T-cell (primary cell): ENCODE measurements at regions not wholly inside any gene's neighbourhood (a gene's known extent, or its start where the extent isn't known, plus 50 kb on each side); places are given as distances from the start of the nearest gene placed in this dataset.

ENCODE experiments used
- ATAC-seq, 4 experiments: fragments of 200-7000 bp in 3 of 4; fragments of 150-1000 bp in 1 of 4; cut with Tn5 transposase; replicated peaks in 1 of 4; 1 replicate in 3 of 4; 2 replicates in 1 of 4; pipeline ENCODE4 v1.10.0; 2021; ENCODE audit warnings: moderate library complexity in 3 of 4, mild to moderate bottlenecking in 2 of 4, moderate number of reproducible peaks in 1 of 4
- CTCF ChIA-PET, 2 donors: fragments of 300-600 bp; sonication (Branson Sonifier 250); formaldehyde crosslinking; loops; one replicate each; lab custom pipeline; 2022; ENCODE audit warnings: antibody characterized with exemption in 2 of 2; lab: Charles Lee
- POLR2A ChIA-PET, 2 donors: fragments of 300-600 bp; sonication (Branson Sonifier 250); formaldehyde crosslinking; loops; one replicate each; lab custom pipeline; 2022; ENCODE audit warnings: antibody characterized with exemption in 2 of 2; lab: Charles Lee
- DNase-seq, 35 experiments: peaks; one replicate each; pipeline versions ENCODE4 v3.0.0 to v3.0.0-alpha.2; 2013 to 2023
- H3K27ac ChIP-seq: one replicate; pipeline ENCODE4 v1.5.1; 2013; ENCODE audit warnings: low read length
- H3K27me3 ChIP-seq, 2 experiments: replicated peaks in 1 of 2; 1 replicate in 1 of 2; 2 replicates in 1 of 2; pipeline versions ENCODE4 v1.6.1 to v1.7.0; 2013; ENCODE audit warnings: low read length in 1 of 2, mixed read lengths in 1 of 2; ENCODE audit not compliant: control insufficient read depth in 2 of 2, insufficient read depth in 2 of 2; ENCODE audit errors: extremely low read depth in 1 of 2
- H3K36me3 ChIP-seq, 2 donors: 1 replicate in 1 of 2; 2 replicates in 1 of 2; pipeline versions ENCODE4 v1.6.1 to v1.7.0; 2013; ENCODE audit warnings: low read length in 1 of 2; ENCODE audit not compliant: control insufficient read depth in 2 of 2, insufficient read depth in 1 of 2; ENCODE audit errors: extremely low read depth in 1 of 2
- H3K4me1 ChIP-seq, 2 experiments: 1 replicate in 1 of 2; 2 replicates in 1 of 2; pipeline versions ENCODE4 v1.6.1 to v1.7.0; 2013; ENCODE audit warnings: low read length in 2 of 2, mixed read lengths in 1 of 2; ENCODE audit not compliant: insufficient read depth in 2 of 2, control insufficient read depth in 1 of 2; ENCODE audit errors: extremely low read depth in 1 of 2
- H3K4me3 ChIP-seq, 2 donors: 1 replicate in 1 of 2; 2 replicates in 1 of 2; pipeline versions ENCODE4 v1.5.1 to v1.7.0; 2013; ENCODE audit warnings: mild to moderate bottlenecking in 2 of 2, low read length in 1 of 2, moderate library complexity in 1 of 2; ENCODE audit not compliant: control insufficient read depth in 1 of 2; ENCODE audit errors: extremely low read depth in 1 of 2
- H3K9me3 ChIP-seq: 2 replicates; pipeline ENCODE4 v1.7.0; 2013
- H3K27ac Mint-ChIP-seq, 2 donors: one replicate each; pipeline ENCODE4 v1.8.0; 2020 to 2021; ENCODE audit warnings: mild to moderate bottlenecking in 2 of 2, mixed read lengths in 2 of 2
- H3K27me3 Mint-ChIP-seq, 2 donors: one replicate each; pipeline ENCODE4 v1.8.0; 2021 to 2022; ENCODE audit warnings: mixed read lengths in 2 of 2
- H3K36me3 Mint-ChIP-seq: one replicate; pipeline ENCODE4 v1.8.0; 2021; ENCODE audit warnings: mixed read lengths
- H3K4me1 Mint-ChIP-seq, 3 donors: one replicate each; pipeline ENCODE4 v1.8.0; 2020 to 2022; ENCODE audit warnings: mixed read lengths in 3 of 3, mild to moderate bottlenecking in 1 of 3
- H3K4me3 Mint-ChIP-seq, 3 donors: one replicate each; pipeline ENCODE4 v1.8.0; 2020 to 2022; ENCODE audit warnings: mild to moderate bottlenecking in 3 of 3, mixed read lengths in 3 of 3, moderate library complexity in 3 of 3
- H3K9me3 Mint-ChIP-seq, 3 donors: one replicate each; pipeline ENCODE4 v1.8.0; 2020 to 2022; ENCODE audit warnings: mixed read lengths in 3 of 3
- WGBS: methylation state at CpG from one replicate; pipeline ENCODE4 v1.1.5; 2013; ENCODE audit warnings: missing lambda C conversion rate; ENCODE audit not compliant: insufficient coverage; 5-methylcytosine and 5-hydroxymethylcytosine counted together

GRCh38 chr10:47245731-47246350 lies 54.2 kb upstream of the GDF10 start:
- no peaks in the 10 kb centered on the region for H3K27me3 Mint-ChIP-seq
- CTCF ChIA-PET, result no interaction called here
- 98% methylated on average over 4 of the region's 6 CpGs for WGBS
- Histone ChIP-seq H3K27ac (no peak overlapping the region), H3K4me1 (peaks cover 0 to 6% of the 10 kb centered on the region in 2 experiments), H3K4me3 (no peak overlapping the region), H3K36me3 (no peaks in the 10 kb centered on the region), H3K27me3 (peaks cover 0 to 10% of the 10 kb centered on the region in 2 experiments), H3K9me3 (no peaks in the 10 kb centered on the region)
- no peaks in the 10 kb centered on the region for H3K36me3 Mint-ChIP-seq
- peaks cover 12 to 30% (median 14%) of the 10 kb centered on the region in 3 donors for H3K4me1 Mint-ChIP-seq
- no peak overlapping the region for H3K27ac Mint-ChIP-seq
- DNase-seq (no peak), ATAC-seq (no peak)
- no peaks in the 10 kb centered on the region for H3K9me3 Mint-ChIP-seq
- H3K4me3 Mint-ChIP-seq, result no peak overlapping the region
- POLR2A ChIA-PET, result no interaction called here

DNA sequence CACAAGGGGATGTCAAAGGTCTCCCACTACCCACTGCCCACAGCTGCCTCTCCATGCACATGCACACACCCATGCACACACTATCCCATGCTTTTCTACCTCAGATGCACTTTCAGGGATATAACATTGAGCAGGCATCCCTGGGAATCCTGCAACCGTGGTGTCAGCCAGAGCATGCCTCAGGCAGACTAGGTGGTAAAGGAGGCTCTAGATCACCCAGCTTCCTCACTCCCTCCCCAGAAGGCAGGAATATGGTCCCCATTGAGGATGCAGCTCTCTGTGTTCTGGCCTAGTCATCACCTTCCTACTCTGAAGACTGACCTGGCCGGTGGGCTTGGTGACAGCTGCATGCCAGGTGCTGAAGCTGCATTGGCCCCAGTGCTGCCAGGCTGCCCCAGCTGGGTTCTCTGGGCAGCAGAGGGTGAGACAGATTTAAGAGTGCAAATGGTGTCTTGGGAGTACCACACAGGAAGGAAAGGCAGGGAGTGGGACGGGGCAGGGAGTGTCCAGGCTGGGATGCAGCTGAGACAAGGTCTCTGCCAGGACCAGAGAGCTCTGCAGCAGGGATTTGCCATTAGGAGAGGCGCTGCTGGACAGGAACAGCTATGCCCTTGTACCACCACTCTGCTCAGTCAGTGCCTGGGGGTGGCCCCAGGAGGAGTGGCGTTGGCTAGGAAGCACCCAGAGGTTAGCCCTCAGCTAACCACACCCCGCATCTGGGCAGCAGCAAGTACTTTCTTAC lies 53.4 kb upstream of the GDF10 start:
- ChIA-PET CTCF (no interaction called here), POLR2A (no interaction called here)
- no peaks in the 10 kb centered on the region for H3K9me3 Mint-ChIP-seq
- WGBS, result 86% methylated on average over 5 of the region's 6 CpGs
- no peaks in the 10 kb centered on the region for H3K36me3 Mint-ChIP-seq
- DNase-seq (no peak), ATAC-seq (no peak)
- H3K4me3 Mint-ChIP-seq, result no peak overlapping the region
- H3K4me3 ChIP-seq, result no peak overlapping the region
- H3K27ac ChIP-seq, result no peak overlapping the region
- H3K9me3 ChIP-seq, result no peaks in the 10 kb centered on the region
- no peaks in the 10 kb centered on the region for H3K27me3 Mint-ChIP-seq
- peaks cover 0 to 6% of the 10 kb centered on the region in 2 experiments for H3K4me1 ChIP-seq
- peaks cover 0 to 7% of the 10 kb centered on the region in 2 experiments for H3K27me3 ChIP-seq
- H3K27ac Mint-ChIP-seq, result no peak overlapping the region
- no peaks in the 10 kb centered on the region for H3K36me3 ChIP-seq
- H3K4me1 Mint-ChIP-seq, result peaks cover 15 to 36% (median 17%) of the 10 kb centered on the region in 3 donors

DNA sequence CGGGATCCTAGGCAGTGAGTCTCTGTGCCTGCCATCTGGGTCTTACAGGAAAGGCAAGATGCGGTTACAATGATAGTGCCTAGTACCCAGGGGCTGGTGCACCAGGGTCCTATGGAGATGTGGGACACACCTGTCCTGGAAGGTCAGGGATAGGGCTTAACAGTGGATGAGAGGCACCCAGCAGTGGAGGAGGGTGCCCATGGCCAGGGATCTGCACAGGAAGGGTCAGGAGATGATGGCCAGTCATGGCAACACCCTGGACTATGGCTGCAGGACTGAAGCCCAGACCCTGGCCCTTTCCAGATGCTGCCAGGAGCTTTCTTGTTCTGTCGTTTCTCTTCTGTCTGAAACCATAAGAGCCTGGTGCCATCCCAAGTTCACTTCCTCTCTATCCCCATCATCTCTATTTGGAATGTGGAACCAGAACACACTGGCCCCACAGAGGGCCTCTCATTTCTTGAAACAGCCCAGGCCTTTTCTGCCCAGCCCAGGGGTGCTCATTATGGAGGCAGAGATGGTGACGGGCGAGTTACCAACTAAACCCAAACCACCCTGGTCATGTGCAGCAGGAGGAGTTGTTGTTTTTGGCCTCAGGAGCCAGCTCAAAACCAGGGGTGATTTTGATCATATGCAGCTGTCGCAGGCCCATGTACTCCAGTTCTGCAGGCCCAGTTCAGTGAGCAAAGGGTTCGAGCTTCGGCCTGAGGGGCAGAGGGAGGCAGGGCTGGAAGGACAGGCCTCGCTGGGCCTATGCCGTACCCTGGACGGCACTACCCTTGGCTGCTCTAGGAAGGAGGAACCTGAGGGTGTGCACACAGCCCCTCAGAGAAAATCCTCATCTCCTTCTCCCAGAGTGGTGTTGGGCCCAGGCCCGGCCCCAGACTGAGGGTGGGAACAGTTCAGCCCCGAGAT lies 52.6 kb upstream of the GDF10 start:
- Mint-ChIP-seq H3K4me1 (peaks cover 14 to 35% (median 16%) of the 10 kb centered on the region in 3 donors), H3K4me3 (no peak overlapping the region), H3K9me3 (no peaks in the 10 kb centered on the region), H3K27me3 (no peaks in the 10 kb centered on the region), H3K36me3 (no peaks in the 10 kb centered on the region), H3K27ac (no peak overlapping the region)
- H3K4me1 ChIP-seq, result peaks cover 0 to 6% of the 10 kb centered on the region in 2 experiments
- H3K27ac ChIP-seq, result no peak overlapping the region
- no peak for ATAC-seq
- POLR2A ChIA-PET, result interaction anchor here in 1 of 2 donors (1.1 kb wide), 1 partner anchor 13 kb away, joined by 5 read pairs; no protein-coding TSS in a partner anchor
- no peaks in the 10 kb centered on the region for H3K9me3 ChIP-seq
- CTCF ChIA-PET, result no interaction called here
- no peak for DNase-seq
- no peak overlapping the region for H3K4me3 ChIP-seq
- H3K27me3 ChIP-seq, result peaks cover 0 to 7% of the 10 kb centered on the region in 2 experiments
- H3K36me3 ChIP-seq, result no peaks in the 10 kb centered on the region
- 90% methylated on average over 9 of the region's 13 CpGs for WGBS

DNA sequence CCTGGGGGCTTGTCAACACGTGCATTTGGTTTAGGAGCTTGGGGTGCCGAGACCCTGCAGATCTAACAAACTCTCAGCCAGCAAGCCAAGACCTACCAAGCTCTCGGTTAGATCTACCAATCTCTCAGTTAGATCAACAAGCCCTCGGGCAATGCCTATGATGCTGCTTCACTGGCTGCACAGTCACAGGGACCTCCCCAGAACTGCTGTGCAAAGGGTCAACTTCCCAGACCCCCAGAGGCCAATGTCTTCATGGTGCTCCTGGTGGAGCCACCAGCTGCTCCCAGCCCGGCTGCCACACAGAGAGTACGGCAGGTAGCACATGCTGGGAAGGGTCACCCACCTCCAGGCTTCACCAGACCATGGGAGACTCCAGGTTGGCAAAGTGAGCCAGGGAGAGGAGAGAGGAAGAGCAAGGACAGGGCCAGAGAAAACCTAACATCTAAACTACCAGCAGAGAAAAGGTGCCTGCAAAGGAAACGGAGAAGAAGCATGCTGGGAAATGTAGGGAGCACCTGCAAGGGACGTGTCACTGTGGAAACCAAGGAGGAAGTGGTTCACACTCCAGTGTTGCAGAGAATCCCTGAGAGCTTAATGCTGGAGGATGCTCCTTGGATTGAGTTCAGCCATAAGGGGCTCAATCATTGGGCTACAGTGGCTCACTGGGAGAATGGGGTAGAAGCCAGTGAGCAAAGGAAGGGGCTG lies 51.5 kb upstream of the GDF10 start:
- H3K27ac ChIP-seq, result no peak overlapping the region
- H3K27me3 ChIP-seq, result peaks cover 0 to 7% of the 10 kb centered on the region in 2 experiments
- no peak for ATAC-seq
- DNase-seq, result no peak
- H3K4me1 Mint-ChIP-seq, result peaks cover 8 to 38% (median 15%) of the 10 kb centered on the region in 3 donors
- WGBS, result 75% methylated on average over 5 of the region's 8 CpGs
- no peaks in the 10 kb centered on the region for H3K9me3 ChIP-seq
- no peaks in the 10 kb centered on the region for H3K27me3 Mint-ChIP-seq
- H3K4me1 ChIP-seq, result peaks cover 0 to 6% of the 10 kb centered on the region in 2 experiments
- no peaks in the 10 kb centered on the region for H3K36me3 ChIP-seq
- no peak overlapping the region for H3K27ac Mint-ChIP-seq
- no peaks in the 10 kb centered on the region for H3K9me3 Mint-ChIP-seq
- H3K4me3 Mint-ChIP-seq, result no peak overlapping the region
- H3K4me3 ChIP-seq, result no peak overlapping the region
- no peaks in the 10 kb centered on the region for H3K36me3 Mint-ChIP-seq
- ChIA-PET POLR2A (interaction anchor here in 1 of 2 donors (1.1 kb wide), 1 partner anchor 12 kb away, joined by 5 read pairs; no protein-coding TSS in a partner anchor), CTCF (no interaction called here)

GRCh38 chr10:47249881-47250280 lies 50.1 kb upstream of the GDF10 start:
- no peaks in the 10 kb centered on the region for H3K27me3 Mint-ChIP-seq
- no peaks in the 10 kb centered on the region for H3K36me3 Mint-ChIP-seq
- H3K27ac Mint-ChIP-seq, result no peak overlapping the region
- DNase-seq, result no peak
- Histone ChIP-seq H3K27ac (no peak overlapping the region), H3K4me3 (no peak overlapping the region), H3K9me3 (no peaks in the 10 kb centered on the region), H3K36me3 (no peaks in the 10 kb centered on the region), H3K4me1 (peaks cover 0 to 6% of the 10 kb centered on the region in 2 experiments), H3K27me3 (peaks cover 0 to 7% of the 10 kb centered on the region in 2 experiments)
- H3K4me3 Mint-ChIP-seq, result no peak overlapping the region
- no peaks in the 10 kb centered on the region for H3K9me3 Mint-ChIP-seq
- WGBS, result 79% methylated on average over 2 of the region's 4 CpGs
- peaks cover 17 to 44% (median 23%) of the 10 kb centered on the region in 3 donors for H3K4me1 Mint-ChIP-seq
- ChIA-PET CTCF (no interaction called here), POLR2A (no interaction called here)
- no peak for ATAC-seq
